ENCODE measurements at regions not wholly inside any gene's neighbourhood (a gene's known extent, or its start where the extent isn't known, plus 50 kb on each side); places are given as distances from the start of the nearest gene placed in this dataset.

DNA sequence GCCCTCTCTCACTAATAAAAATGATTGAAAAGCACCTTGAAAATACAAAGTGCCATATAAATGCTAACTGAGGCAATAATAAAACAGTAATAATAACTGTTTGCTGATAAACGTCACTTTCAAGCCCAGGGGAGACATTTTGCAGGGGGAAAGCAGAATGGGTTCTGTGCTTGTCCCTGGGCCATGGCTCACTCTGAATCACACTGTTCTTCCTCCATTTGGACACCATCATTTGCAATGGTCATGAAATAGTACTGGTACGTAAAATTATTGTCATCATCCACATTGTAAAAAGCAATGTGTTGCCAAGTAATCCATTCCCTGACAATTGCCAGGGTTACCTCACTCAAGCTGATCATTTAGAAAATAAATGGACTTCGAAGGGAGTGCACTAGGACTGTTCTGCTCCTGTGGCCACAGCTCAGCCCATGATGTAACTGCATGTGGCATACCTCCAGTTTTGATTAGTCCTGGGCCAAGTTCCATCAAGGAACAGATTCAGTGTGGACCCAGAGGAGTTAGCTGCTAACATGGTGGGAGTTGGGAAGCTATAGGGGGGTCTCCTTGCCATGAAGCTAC, 508.8 kb upstream of the CELF4 start:
- no peak for DNase-seq

DNA sequence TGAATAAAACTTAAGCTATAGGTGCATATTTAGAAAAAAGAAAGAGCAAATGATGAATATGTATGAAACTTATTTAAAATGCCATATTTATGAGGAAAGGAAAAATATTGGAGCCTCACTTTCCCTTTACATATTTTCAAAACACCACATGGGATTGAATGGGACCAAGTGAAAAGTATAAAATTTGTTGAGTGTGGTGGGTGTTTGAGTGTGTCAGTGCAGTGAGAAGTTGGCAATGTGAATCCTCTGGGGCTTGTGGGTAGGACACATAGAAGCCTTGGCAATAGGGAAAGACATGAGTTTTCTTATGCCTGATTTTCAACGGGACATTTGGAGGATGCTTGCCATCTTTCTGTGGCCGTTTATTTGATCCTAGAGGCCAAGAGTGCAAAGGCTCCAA, 502.2 kb upstream of the CELF4 start:
- no peak for DNase-seq

DNA sequence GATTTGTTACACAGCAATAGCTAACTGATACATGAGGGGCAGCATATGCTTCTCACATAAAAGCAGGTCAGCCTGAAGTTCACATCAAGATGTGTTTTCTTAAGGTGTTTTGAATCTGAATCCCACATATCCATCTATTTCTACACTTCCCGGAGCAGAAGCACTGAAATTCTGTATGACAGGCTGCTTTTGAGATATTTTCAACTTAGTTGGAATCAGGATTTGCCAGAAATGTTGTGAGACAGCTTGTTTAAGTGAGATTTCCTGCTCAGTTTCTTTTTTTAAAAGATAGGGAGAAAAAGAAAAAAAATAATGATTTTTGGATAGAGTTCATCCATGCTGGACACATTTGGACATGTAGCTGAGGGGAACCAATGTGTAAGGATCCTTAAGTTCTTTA, 501.5 kb upstream of the CELF4 start:
- DNase-seq, result no peak

DNA sequence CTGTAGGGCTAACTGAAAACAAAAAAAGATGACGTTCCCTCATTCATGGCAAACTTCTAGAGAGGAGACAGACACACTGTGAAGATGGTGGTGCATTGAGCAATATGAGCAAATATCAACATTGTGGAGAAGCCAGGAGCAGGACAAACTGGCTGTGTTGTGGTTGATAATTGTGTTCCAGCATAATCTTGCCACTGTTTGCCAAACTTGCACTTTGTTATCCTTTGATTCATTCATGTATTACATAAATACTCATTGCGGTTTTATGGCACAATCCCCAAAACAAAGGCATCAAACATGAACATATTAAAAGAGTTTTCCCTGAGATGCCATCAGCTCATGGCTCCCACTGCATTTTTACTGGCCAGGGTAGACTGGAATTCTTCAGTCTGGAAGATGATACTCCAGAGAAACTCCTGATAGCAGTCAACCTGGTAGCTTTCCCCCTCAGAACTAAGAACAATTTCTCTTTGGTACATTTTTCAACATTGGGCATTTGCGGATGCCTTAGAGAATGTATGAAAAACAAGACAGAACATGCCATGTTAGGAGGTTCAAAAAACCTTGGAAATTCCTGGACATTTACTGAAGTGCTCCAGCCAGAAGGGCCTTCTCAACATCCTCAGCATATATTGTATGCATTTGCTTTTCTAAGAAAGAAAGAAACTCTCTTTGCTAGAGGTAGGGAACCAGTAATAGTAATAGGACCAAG, 487.4 kb upstream of the CELF4 start:
- DNase-seq, result no peak

DNA sequence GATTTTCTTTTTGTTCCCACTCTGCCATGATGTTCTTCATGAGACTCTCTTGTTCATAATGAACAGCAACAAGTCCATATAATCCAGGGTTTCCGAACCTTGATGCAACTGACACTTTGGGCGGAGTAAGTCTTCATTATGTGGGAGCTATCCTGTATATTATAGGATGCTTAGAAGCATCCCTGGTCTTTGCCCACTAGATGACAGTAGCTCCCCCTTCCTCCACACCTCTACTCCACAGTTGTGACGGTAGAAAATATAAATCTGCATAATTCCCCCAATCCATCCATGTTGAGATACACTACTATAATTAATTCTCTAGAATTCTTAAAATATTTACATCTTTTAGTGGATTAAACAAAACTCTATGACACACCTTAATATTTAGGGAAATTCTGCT, 482.2 kb upstream of the CELF4 start:
- DNase-seq, result no peak

DNA sequence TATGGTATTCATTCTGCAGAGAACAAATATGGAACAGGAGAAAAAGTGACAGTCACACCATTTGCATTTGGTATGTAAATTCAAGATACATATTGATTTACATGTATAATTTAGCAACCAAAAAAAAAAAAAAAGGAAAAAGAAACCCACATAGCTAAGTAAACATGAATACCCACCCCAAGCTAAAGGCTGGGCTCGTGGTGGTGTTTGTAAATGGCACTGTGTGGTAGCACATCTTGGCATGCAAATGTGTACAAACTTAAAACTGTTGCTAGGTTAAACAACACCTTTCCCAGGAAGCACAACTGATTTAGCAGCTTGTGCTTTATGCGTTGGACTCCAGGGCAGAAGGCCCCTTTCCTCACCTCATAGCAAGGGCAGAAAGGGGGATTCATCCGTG, 481.1 kb upstream of the CELF4 start:
- DNase-seq, result no peak

DNA sequence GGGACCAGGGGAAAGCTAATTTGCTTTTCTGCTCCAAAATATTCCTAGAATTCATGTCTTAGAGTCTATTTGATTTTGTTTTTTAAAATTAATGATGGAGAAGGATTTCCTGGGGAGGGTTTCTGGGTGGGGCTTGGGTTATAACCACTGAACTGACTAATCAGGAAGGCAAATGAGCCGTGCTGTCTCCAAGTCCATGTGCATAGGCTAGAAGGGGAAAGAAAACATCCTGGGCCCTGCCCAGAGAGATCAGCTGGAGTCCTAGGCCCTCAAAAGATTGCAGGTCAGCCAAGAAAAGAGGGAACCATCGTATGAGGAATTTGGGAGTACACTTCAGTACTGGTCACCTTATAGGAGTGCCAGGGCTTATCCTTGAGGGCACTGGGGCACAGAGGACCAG, 480.2 kb upstream of the CELF4 start:
- no peak for DNase-seq

DNA sequence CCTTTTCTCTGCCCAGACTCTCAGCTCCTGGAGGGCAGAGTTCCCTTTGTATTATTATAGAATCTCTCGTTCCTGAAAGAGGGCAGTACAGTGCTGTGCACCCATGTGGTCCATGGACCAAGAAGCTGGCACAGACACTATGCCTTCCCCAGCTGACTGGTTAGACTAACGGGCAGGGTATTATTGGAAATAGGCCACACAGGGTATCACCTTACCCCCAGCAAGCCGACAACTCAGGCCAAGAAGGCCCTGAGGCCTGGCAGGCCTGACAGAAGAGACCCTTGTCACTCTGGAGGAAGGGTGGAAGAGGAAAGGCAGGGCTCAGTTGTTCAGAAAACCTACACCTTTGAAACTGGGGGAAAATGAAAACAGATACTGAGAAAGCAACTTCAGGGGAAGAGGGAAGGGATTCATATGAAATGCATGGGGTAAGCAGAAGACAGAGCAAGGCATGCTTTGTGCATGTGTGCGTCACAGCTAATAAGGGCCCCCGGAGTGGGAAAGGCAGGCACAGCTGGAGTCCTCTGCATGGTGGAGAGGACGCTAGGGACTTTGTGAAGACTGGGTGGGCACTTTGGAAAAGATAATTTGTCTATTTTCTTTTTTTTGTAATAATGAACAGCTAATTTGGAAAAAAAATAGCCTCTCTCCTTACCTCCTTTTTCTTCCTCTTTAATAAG, 476.8 kb upstream of the CELF4 start:
- no peak for DNase-seq

DNA sequence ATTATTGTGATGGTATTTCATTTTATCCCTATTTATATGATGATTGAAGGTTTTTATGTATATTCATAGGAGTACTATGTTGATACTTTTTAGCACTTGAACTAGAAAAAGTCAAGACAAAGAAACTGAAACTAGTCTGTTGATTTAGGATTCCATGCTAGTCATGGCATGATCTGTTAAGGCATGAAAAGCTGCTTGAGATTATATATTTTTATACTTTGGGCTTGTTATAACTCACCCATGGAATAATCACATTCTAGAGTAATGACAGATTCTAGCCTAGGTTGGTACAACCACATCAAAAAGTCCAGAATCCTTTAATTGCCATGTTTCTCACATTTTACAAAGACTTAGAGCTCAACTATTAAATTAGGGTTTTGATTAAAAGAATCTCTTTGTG, 472.6 kb upstream of the CELF4 start:
- no peak for DNase-seq

DNA sequence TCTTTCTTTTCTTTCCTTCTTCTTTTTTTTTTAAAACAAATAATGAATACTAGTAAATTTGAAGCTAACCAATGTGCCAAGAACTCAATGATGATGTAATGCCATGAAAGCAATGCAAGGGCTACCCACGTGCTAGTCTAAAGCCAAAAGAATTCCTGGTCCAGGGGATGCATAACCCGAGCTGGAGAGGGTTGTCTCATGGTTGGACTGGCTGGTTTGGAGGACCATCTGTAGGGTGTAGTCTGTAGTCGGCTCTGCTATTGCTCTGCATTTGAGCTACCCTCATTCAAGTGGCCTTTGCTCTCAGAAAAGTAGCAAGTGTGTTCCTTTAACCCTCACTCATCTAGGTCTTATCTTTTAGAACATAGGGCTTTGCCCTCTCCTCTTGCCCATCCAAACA, 469.6 kb upstream of the CELF4 start:
- no peak for DNase-seq

DNA sequence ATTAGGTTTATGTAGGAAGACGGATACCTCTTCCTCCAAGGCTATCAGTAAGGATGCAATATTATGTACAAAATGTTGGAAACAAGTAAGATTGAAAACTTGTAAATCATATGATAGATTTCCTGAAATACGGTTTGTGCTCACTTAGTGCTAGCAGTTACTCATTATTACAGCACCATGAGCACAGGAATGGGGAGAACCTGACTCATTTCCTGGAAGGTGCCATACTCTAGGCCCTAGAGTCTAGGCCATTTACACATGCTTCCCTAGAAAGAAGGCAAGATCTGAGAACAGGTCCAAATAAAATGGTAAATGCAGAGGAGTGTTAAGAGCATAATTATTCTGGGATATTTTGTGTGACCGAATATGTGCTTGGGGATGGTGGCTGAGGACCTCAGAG, 467.7 kb upstream of the CELF4 start:
- no peak for DNase-seq

DNA sequence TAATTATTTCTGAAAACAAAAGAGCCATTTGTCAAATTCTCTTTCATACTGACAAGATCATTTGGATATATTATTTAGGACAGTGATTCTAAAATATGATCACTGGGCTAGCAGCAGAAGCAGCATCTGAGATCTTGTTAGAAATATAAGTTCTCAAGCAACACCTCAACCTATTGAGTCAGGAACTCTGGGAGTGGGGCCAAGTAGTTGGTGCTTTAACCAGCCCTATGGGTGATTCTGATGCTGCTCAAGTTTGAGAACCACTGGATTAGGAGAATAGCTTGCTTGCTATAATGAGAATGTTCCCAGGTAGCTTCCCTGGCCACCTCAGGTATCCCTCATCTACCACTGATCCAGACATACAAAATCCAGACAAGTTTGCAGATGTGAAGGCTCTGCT, 466.9 kb upstream of the CELF4 start:
- DNase-seq, result no peak

DNA sequence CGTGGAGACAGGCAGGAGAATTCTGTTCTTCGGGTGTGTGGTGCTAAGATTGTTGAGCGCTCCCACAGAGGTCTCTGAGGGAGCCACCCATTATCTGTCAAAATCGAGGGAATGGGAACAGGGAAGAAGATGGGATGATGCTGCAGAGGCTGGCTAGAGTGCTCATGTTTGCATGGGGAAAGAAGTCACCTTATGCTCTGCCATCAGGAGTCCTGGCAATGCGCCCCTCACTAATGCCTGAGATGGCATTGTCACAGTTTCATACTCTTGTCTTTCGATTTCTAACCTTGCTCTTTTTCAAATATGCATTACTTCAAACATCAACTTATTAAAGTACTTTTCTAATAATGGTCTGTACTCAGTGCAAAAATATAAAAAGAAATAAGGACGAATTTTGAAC, 463.3 kb upstream of the CELF4 start:
- DNase-seq, result no peak

DNA sequence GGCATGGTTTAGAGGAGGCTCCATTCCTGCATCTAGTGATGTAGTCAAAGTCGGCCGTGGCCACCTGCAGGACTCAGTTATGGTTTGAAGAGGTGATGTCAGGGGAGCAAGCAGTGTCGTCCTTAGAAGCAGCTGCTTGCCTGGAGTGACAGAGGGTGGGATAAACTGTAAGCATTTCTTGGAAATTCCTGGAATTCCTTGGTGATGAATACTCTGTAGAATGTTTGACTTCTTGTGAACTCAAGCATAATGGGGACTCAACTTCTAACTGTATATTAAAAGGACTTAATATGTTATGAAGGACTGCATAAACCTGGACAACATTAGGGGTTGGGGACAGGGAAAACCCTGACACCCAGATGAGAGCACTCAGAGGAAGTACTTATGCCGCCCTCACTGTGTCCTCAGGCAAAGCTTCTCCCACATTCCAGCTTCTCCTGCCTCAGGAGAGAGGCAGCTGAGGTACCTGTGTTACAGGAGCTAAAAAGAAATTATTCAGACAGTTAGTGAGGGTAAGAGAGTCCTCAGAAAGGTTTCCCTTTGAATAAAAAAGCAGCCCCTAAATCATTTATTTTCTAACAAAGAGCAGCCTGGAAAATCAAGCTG, 459.9 kb upstream of the CELF4 start:
- no peak for DNase-seq

DNA sequence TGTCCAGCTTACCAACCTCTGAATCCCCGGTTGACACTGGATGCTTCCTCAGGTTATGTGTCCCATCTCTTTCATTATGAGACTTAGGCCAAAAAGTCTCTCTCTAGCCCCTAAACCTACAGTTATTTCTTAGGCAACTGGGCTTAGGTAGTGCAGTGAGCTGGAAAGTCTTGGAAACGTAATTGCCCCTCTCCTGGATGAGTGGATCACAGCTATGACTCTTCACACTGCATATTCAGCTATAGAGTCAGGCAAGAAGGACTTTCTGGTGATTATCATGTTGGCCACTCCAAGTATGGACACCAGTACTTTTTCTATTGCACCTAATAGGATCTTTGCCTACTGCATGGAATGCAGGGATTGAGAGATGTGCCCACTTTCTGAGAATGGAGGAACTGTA, 458.3 kb upstream of the CELF4 start:
- DNase-seq, result no peak

DNA sequence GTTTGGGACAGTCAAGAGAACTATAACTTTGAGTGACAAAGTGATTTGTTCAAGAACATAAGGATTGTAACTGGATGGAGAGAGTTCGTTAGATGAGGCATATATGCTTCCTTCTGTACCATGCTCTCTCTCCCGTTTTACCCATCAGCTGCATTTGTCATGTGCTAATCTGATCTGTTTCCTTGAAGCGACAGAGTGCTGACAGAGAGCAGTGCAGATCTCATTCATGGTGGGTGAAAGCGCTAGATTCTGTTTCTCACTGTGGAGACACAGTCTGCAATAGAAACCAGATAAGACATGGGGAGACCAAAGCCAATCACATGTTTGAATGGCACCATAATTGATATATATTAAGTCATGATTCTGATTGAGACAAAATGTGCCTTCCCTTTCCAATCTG, 456.6 kb upstream of the CELF4 start:
- no peak for DNase-seq

DNA sequence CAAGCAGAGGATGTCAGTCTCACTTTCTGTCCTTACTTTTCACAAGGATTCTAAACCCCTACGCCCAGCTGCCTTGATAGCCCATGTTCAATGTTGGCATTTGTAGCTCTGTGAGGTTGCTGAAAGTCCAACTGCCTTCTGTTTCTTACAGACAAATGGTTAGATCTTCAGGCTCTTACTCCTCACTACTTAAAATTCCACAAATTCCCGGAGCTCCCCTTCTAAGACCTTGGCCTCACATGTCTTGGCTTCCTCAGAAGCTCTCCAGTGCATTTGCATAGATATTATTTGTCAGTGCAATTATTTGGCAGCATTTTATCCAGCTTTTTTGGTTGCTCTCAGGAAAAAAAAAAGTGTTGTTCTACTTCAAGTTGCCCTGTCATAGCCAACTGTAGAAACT, 453.7 kb upstream of the CELF4 start:
- no peak for DNase-seq

DNA sequence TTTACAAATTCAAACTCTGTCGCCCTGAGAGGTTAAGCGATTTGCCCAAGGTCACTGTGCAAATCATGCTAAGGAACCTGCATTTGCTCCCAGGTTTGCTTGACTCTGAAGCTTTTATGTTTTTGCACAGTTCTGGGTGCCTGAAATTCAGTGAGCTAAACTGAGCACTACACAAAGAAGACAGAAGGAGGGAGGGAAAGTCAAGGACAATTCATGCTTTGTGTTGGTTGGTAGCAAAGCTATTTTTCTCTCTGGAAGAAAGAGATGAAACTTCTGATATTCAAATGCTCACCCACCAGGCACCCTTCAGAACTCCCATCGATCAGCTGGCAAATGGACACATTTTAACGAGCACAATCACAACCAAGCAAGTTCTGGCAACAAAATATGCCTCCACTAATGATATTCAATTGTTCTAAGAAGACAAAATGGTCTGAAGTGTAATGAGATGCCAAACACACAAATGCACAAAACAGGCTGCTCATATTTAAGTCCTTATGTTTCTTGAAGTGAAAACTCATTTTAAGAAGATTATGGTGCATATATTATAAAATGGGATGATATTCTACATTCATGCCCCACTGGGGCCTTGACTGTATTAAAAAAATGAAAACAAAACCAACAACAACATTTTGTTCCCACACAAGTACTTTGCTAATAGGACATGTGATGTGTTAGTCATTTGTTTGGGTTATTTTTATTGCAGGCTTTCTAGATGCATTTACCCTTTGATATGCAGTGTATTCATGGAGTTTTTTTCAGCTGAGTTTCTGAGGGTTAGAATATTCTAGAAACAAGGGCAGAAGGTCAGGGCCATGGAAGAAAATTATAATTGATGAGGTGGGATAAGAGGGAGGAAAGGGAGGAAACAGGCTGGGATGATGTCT, 445.6 kb upstream of the CELF4 start:
- no peak for DNase-seq

DNA sequence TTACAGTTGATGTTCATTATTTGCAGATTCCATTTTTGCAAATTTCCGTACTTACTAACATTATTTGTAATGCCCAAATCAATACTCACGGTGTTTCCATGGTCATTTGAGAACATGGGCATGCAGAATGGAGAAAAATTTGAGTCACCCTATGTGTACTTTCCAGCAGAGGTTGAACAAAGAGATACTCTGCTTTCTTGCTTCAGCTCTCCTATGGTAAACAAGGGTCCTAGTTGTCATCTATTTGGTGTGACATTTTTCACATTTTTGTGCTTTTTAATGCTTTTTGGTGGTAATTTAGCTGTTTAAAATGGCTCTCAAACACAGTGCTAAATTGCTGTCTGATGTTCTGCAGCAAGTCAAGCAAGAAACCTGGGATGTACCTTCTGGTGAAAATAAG, 444.4 kb upstream of the CELF4 start:
- no peak for DNase-seq

DNA sequence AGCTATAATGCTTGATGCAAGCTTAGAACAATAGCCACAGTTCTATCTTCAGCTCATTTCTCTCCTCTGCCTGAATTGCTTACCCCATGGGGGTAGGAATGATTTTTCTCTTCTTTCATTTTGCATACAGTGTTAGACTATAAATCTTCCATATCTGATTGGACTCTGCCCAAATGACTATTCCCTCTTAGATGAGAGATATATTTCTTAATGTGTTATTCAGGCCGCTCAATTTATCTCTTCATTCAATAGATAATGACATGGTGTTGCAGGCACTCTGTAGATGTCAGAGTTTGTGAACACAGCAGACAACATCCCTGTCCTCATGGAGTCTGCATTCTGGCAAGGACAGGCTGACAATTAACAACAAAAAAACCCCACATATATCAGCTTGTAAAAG, 443.7 kb upstream of the CELF4 start:
- DNase-seq, result no peak

DNA sequence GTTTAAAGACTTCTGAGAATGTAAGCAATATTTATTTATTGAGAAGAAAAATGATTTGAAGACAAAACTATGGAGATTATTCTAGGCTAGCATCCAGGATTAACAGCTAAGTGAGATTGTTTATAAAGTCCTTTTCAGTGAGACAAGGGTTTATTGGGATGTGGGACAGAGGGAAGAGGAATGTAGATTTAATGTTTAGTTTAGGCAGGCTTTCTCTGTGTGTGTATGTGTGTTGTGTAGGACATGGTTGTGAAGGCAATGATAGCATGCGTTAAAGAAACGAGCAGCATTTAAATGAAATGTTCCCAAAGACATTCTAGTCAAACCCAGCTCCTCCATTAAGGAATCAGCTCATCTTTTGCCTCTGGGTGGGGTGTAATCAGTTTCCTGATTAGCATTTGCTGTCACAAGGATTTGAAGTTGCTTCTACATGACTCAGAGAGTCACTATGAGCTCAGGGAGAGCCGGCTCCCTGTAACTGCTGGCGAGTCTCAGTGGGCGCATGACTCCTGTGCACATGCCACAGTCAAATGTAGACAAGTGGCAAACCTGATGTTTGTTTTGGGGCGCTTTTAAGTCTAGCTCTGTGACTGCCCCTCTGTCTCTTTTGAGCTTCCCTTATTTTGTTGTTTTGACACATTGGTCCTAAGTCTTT, 442.2 kb upstream of the CELF4 start:
- no peak for DNase-seq

DNA sequence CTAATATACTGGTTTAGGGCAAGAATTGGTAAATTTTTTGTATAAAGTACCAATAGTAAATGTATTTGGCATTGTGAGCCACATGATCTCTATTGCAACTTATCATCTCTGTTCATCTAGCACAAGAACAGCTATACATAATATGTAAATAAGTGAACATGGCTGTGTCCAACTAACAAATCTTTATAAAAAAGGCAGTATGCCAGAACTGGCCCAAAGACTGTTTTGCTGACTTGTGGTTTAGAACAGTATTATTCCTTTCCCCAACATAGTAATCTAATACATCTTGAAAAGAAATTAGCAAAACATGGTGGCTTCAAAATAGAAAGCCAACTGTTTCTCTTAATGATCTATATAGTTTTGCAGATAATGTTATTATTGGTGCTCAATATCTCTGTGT, 441.4 kb upstream of the CELF4 start:
- DNase-seq, result no peak

DNA sequence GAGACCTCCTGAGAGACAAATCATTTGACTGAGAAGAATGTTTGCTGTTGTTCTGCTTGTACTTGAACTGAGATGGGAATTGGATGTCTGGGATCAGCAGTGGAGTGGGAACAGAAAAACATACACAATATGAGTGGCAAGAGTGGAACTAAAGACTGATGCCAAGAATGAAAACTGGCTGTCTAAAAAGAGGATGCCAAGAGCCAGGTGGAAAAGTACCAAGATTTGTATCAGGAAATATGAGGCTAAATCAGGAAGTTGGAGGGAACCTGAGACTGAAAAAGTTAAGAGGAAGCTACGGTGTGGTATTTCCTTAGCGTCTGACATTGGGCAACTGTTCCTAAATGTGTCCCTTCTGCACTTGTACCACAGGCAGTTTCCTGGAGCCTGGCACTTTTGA, 440.9 kb upstream of the CELF4 start:
- no peak for DNase-seq
